ENCODE measurements at regions not wholly inside any gene's neighbourhood (a gene's known extent, or its start where the extent isn't known, plus 50 kb on each side); places are given as distances from the start of the nearest gene placed in this dataset.

- TF ChIP-seq, protein P1, sequence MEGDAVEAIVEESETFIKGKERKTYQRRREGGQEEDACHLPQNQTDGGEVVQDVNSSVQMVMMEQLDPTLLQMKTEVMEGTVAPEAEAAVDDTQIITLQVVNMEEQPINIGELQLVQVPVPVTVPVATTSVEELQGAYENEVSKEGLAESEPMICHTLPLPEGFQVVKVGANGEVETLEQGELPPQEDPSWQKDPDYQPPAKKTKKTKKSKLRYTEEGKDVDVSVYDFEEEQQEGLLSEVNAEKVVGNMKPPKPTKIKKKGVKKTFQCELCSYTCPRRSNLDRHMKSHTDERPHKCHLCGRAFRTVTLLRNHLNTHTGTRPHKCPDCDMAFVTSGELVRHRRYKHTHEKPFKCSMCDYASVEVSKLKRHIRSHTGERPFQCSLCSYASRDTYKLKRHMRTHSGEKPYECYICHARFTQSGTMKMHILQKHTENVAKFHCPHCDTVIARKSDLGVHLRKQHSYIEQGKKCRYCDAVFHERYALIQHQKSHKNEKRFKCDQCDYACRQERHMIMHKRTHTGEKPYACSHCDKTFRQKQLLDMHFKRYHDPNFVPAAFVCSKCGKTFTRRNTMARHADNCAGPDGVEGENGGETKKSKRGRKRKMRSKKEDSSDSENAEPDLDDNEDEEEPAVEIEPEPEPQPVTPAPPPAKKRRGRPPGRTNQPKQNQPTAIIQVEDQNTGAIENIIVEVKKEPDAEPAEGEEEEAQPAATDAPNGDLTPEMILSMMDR (IDR thresholded peaks at IDR 0.05; ENCODE audit: extremely low read depth in 1 of 2, insufficient read depth in 1 of 2, low read depth in 1 of 2, low read length in 2 of 2), result no peak
- TF ChIP-seq POLR2AphosphoS5 (IDR thresholded peaks at IDR 0.05; ENCODE audit: insufficient read depth, low read depth, low read length), result no peak
- TF ChIP-seq EZH2 (IDR thresholded peaks at IDR 0.05; ENCODE audit: borderline replicate concordance, low read depth, low read length, severe bottlenecking), result no peak
Observed at GRCh38 chr6:23045280-23045679, 475.9 kb downstream of the HDGFL1 start.
